ENCODE measurements at regions not wholly inside any gene's neighbourhood (a gene's known extent, or its start where the extent isn't known, plus 50 kb on each side); places are given as distances from the start of the nearest gene placed in this dataset.

DNA sequence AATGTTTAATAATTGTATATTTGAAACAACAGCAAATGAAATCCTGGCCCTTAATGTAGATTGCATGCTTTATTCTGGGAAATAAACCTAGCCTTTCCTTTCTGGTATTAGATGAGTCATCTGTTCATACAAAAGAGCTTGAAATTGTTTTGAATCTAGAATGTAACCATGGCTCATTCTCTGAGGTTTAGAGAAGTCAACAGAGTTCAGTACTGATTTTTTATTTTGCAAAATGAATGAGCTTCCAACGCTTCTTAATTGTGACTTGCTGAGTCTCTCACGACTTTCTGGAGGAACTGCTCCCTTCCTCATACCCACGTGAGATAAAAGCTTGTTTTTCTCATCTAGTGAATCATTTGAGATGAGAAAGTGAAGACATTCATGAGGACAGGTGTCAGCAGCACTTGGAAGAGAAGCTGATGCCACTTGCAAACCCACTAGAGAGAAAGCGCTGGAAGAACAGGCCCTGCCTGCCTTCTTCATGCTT lies 509.6 kb downstream of the VRK1 start:
- 5% methylated on average over 4 of the region's 4 CpGs for WGBS (ENCODE audit: low lambda C conversion rate)
- no peaks in the 10 kb centered on the region for H3K36me3 ChIP-seq (replicated peaks in 1 of 2; ENCODE audit: control insufficient read depth in 1 of 2, insufficient read depth in 2 of 2, low read length in 1 of 2)
- H3K9me2 ChIP-seq = no peaks in the 10 kb centered on the region
- no peak overlapping the region for H2AFZ ChIP-seq (ENCODE audit: low read depth)
- H3K4me3 ChIP-seq (ENCODE audit: low read depth in 2 of 2, low read length in 1 of 2) = no peak overlapping the region
- TF ChIP-seq, protein P1, sequence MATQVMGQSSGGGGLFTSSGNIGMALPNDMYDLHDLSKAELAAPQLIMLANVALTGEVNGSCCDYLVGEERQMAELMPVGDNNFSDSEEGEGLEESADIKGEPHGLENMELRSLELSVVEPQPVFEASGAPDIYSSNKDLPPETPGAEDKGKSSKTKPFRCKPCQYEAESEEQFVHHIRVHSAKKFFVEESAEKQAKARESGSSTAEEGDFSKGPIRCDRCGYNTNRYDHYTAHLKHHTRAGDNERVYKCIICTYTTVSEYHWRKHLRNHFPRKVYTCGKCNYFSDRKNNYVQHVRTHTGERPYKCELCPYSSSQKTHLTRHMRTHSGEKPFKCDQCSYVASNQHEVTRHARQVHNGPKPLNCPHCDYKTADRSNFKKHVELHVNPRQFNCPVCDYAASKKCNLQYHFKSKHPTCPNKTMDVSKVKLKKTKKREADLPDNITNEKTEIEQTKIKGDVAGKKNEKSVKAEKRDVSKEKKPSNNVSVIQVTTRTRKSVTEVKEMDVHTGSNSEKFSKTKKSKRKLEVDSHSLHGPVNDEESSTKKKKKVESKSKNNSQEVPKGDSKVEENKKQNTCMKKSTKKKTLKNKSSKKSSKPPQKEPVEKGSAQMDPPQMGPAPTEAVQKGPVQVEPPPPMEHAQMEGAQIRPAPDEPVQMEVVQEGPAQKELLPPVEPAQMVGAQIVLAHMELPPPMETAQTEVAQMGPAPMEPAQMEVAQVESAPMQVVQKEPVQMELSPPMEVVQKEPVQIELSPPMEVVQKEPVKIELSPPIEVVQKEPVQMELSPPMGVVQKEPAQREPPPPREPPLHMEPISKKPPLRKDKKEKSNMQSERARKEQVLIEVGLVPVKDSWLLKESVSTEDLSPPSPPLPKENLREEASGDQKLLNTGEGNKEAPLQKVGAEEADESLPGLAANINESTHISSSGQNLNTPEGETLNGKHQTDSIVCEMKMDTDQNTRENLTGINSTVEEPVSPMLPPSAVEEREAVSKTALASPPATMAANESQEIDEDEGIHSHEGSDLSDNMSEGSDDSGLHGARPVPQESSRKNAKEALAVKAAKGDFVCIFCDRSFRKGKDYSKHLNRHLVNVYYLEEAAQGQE (IDR thresholded peaks at IDR 0.05; ENCODE audit: low read depth, low read length) = no peak
- TF ChIP-seq YY1 (IDR thresholded peaks at IDR 0.05; ENCODE audit: low read depth) = no peak
- no peaks in the 10 kb centered on the region for H3K79me2 ChIP-seq (ENCODE audit: insufficient read depth)
- H4K20me1 ChIP-seq (ENCODE audit: insufficient read depth) = no peaks in the 10 kb centered on the region
- no peak overlapping the region for H3K27ac ChIP-seq (ENCODE audit: low read depth in 2 of 2, low read length in 1 of 2)
- no peak overlapping the region for H3K9ac ChIP-seq
- ChIA-PET POLR2A (no interaction called here), CTCF (interaction anchor here (0.8 kb wide), 1 partner anchor 34 kb away, joined by 3 read pairs; no protein-coding TSS in a partner anchor)
- no peak for DNase-seq
- H3F3A ChIP-seq (replicated peaks; ENCODE audit: insufficient read depth) = no peaks in the 10 kb centered on the region
- no peaks in the 10 kb centered on the region for H3K27me3 ChIP-seq (ENCODE audit: insufficient read depth)
- no peaks in the 10 kb centered on the region for H3K9me3 ChIP-seq
- no peaks in the 10 kb centered on the region for H3K4me1 ChIP-seq (ENCODE audit: control insufficient read depth in 1 of 2, insufficient read depth in 2 of 2, low read depth in 1 of 2, low read length in 1 of 2)
- no peak overlapping the region for H3K4me2 ChIP-seq

DNA sequence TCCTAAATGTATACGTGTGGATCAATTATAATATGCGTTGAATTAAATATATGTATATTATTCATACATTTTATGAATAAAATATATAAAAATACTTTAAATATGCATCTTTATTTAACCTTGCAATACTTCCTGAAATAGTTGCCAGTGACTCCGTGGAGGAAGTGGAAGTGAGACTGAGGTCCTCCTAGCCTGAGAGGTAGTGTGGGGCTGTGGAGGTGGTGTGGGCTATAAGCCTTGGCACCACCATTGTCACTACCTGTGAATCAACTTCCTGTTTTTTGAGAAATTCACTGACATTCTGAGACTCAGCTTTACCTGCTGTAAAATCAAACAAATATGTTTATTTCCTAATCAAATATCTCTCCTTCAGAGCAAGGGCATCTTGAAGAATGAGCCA lies 514.2 kb downstream of the VRK1 start:
- H3K36me3 ChIP-seq (replicated peaks in 1 of 2; ENCODE audit: control insufficient read depth in 1 of 2, insufficient read depth in 2 of 2, low read length in 1 of 2) = no peaks in the 10 kb centered on the region
- H3K9me2 ChIP-seq = no peaks in the 10 kb centered on the region
- no peaks in the 10 kb centered on the region for H3K9me3 ChIP-seq
- no peak overlapping the region for H3K4me2 ChIP-seq
- no peak overlapping the region for H3K4me3 ChIP-seq (ENCODE audit: low read depth in 2 of 2, low read length in 1 of 2)
- no peaks in the 10 kb centered on the region for H3K4me1 ChIP-seq (ENCODE audit: control insufficient read depth in 1 of 2, insufficient read depth in 2 of 2, low read depth in 1 of 2, low read length in 1 of 2)
- TF ChIP-seq, protein P2, sequence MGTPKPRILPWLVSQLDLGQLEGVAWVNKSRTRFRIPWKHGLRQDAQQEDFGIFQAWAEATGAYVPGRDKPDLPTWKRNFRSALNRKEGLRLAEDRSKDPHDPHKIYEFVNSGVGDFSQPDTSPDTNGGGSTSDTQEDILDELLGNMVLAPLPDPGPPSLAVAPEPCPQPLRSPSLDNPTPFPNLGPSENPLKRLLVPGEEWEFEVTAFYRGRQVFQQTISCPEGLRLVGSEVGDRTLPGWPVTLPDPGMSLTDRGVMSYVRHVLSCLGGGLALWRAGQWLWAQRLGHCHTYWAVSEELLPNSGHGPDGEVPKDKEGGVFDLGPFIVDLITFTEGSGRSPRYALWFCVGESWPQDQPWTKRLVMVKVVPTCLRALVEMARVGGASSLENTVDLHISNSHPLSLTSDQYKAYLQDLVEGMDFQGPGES (IDR thresholded peaks at IDR 0.05; ENCODE audit: low read depth, low read length) = no peak
- TF ChIP-seq RFX5 (IDR thresholded peaks at IDR 0.05; ENCODE audit: low read length) (no peak), GABPA (IDR thresholded peaks at IDR 0.05; ENCODE audit: low read depth) (no peak), TAF1 (IDR thresholded peaks at IDR 0.05; ENCODE audit: borderline replicate concordance, low read depth, low read length) (no peak), TEAD4 (IDR thresholded peaks at IDR 0.05; ENCODE audit: borderline replicate concordance, insufficient read depth) (no peak), FOXJ3 (CRISPR knock-in tag; IDR thresholded peaks at IDR 0.05) (no peak), EZH2phosphoT487 (IDR thresholded peaks at IDR 0.05; ENCODE audit: borderline replicate concordance, low read depth) (no peak), NRF1 (IDR thresholded peaks at IDR 0.05; ENCODE audit: low read depth, low read length) (no peak), RCOR1 (IDR thresholded peaks at IDR 0.05; ENCODE audit: low read length) (no peak)
- TF ChIP-seq, protein P1 (IDR thresholded peaks at IDR 0.05; ENCODE audit: low read depth, low read length) = no peak
- DNase-seq = no peak
- CTCF ChIA-PET = no interaction called here
- 5% methylated on average over 3 of the region's 3 CpGs for WGBS (ENCODE audit: low lambda C conversion rate)
- H4K20me1 ChIP-seq (ENCODE audit: insufficient read depth) = no peaks in the 10 kb centered on the region
- no peaks in the 10 kb centered on the region for H3F3A ChIP-seq (replicated peaks; ENCODE audit: insufficient read depth)
- no peak overlapping the region for H3K9ac ChIP-seq
- no peaks in the 10 kb centered on the region for H3K79me2 ChIP-seq (ENCODE audit: insufficient read depth)
- no peaks in the 10 kb centered on the region for H3K27me3 ChIP-seq (ENCODE audit: insufficient read depth)
- no peak overlapping the region for H3K27ac ChIP-seq (ENCODE audit: low read depth in 2 of 2, low read length in 1 of 2)
- no peak overlapping the region for H2AFZ ChIP-seq (ENCODE audit: low read depth)
- POLR2A ChIA-PET = no interaction called here

Measured in SK-N-SH (cell line).